ENCODE measurements at regions not wholly inside any gene's neighbourhood (a gene's known extent, or its start where the extent isn't known, plus 50 kb on each side); places are given as distances from the start of the nearest gene placed in this dataset.

DNA sequence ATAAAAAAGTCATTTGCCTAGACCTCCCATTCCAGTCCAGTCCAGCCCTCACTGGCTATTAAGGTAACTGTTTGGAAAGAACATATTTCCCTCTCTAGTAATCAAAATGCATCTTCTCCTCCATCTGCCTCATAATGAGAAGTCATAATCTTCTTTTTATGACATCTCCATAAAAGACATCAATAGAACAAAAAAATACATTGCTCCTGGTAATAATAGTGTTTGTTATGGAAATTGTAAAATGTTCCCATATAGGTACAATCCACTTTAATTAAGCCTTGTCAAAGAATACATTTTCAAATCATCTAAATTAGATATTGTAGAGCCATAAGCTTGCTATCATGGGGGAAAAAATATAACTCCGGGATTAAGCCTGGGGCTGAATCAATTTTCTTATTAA is 461.6 kb downstream of the LRATD1 start:
- TF ChIP-seq, protein P1, sequence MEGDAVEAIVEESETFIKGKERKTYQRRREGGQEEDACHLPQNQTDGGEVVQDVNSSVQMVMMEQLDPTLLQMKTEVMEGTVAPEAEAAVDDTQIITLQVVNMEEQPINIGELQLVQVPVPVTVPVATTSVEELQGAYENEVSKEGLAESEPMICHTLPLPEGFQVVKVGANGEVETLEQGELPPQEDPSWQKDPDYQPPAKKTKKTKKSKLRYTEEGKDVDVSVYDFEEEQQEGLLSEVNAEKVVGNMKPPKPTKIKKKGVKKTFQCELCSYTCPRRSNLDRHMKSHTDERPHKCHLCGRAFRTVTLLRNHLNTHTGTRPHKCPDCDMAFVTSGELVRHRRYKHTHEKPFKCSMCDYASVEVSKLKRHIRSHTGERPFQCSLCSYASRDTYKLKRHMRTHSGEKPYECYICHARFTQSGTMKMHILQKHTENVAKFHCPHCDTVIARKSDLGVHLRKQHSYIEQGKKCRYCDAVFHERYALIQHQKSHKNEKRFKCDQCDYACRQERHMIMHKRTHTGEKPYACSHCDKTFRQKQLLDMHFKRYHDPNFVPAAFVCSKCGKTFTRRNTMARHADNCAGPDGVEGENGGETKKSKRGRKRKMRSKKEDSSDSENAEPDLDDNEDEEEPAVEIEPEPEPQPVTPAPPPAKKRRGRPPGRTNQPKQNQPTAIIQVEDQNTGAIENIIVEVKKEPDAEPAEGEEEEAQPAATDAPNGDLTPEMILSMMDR (IDR thresholded peaks at IDR 0.05 in 2 of 3, conservative IDR thresholded peaks at IDR 0.05 in 1 of 3; ENCODE audit: insufficient read depth in 2 of 3, low read depth in 1 of 3, low read length in 3 of 3): no peak
- TF ChIP-seq U2AF2 (optimal IDR thresholded peaks at IDR 0.05; ENCODE audit: low read depth, low read length) (no peak), SIX5 (IDR thresholded peaks at IDR 0.05; ENCODE audit: borderline replicate concordance in 1 of 2, insufficient read depth in 1 of 2, low read depth in 1 of 2, low read length in 2 of 2) (no peak), BHLHE40 (IDR thresholded peaks at IDR 0.05; ENCODE audit: low read length) (no peak)

All from K562 (cell line).